NCI-H2081 (cell line): ENCODE measurements at regions not wholly inside any gene's neighbourhood (a gene's known extent, or its start where the extent isn't known, plus 50 kb on each side); places are given as distances from the start of the nearest gene placed in this dataset.
"Not testable (repeated sequence)": the region's sequence is repeated elsewhere in the genome, so short reads cannot be mapped to it uniquely, and the experiment has no call there.

Source experiments
- DNase-seq, 2 experiments: peaks; one replicate each; lab custom pipeline; 2025; lab: John Stamatoyannopoulos, UW

- no peak for DNase-seq
Observed at GRCh38 chr10:94225589-94225988, 137.2 kb downstream of the NOC3L start.

GRCh38 chr10:94230134-94230785 lies 132.5 kb downstream of the NOC3L start:
- no peak for DNase-seq

GRCh38 chr10:94232711-94233383 lies 129.9 kb downstream of the NOC3L start:
- no peak for DNase-seq

GRCh38 chr10:94235461-94235860 lies 127.3 kb downstream of the NOC3L start:
- DNase-seq = no peak

GRCh38 chr10:94238006-94238617 lies 124.6 kb downstream of the NOC3L start:
- DNase-seq = no peak

- DNase-seq = no peak
Observed at GRCh38 chr10:94239696-94240095, 123.0 kb downstream of the NOC3L start.

- no peak for DNase-seq
Observed at GRCh38 chr10:94240491-94240890, 122.2 kb downstream of the NOC3L start.

GRCh38 chr10:94240901-94241300 lies 121.8 kb downstream of the NOC3L start:
- no peak for DNase-seq

GRCh38 chr10:94251098-94251497 lies 111.6 kb downstream of the NOC3L start:
- DNase-seq = no peak

GRCh38 chr10:94251568-94251967 lies 111.2 kb downstream of the NOC3L start:
- no peak for DNase-seq

- DNase-seq = not testable (repeated sequence)
Observed at GRCh38 chr10:94257407-94257806, 105.3 kb downstream of the NOC3L start.

GRCh38 chr10:94260455-94260854 lies 102.3 kb downstream of the NOC3L start:
- DNase-seq = no peak

GRCh38 chr10:94264085-94264484 lies 98.7 kb downstream of the NOC3L start:
- no peak for DNase-seq

- no peak for DNase-seq
Observed at GRCh38 chr10:94266091-94266490, 96.6 kb downstream of the NOC3L start.

GRCh38 chr10:94268652-94269051 lies 94.1 kb downstream of the NOC3L start:
- no peak for DNase-seq

GRCh38 chr10:94274142-94274787 lies 88.5 kb downstream of the NOC3L start:
- DNase-seq = no peak

GRCh38 chr10:94276140-94276539 lies 86.6 kb downstream of the NOC3L start:
- DNase-seq = no peak

- DNase-seq = no peak
Observed at GRCh38 chr10:94277450-94277849, 85.3 kb downstream of the NOC3L start.

GRCh38 chr10:94279835-94280709 lies 82.7 kb downstream of the NOC3L start:
- DNase-seq = peak; percentile 15 to 23

- DNase-seq = no peak
Observed at GRCh38 chr10:94281654-94282053, 81.1 kb downstream of the NOC3L start.

- no peak for DNase-seq
Observed at GRCh38 chr10:94282369-94282768, 80.4 kb downstream of the NOC3L start.
